Stimulated activated CD4-positive, alpha-beta T cell treated with anti-CD3 and anti-CD28 coated beads, Interleukin-12 subunit alpha, Interleukin-12 subunit beta, amount 100 ng/mL, for 24 hours (primary cell): ENCODE measurements at regions not wholly inside any gene's neighbourhood (a gene's known extent, or its start where the extent isn't known, plus 50 kb on each side); places are given as distances from the start of the nearest gene placed in this dataset.
"Not testable (repeated sequence)": the region's sequence is repeated elsewhere in the genome, so short reads cannot be mapped to it uniquely, and the experiment has no call there.

ENCODE experiments used
- DNase-seq, 2 experiments: peaks; one replicate each; pipeline ENCODE4 v3.0.0-alpha.2; 2020; ENCODE audit warnings: low read depth in 2 of 2

- DNase-seq: no peak
Observed at GRCh38 chr1:117707371-117707770, 101.5 kb downstream of the TENT5C start.

DNA sequence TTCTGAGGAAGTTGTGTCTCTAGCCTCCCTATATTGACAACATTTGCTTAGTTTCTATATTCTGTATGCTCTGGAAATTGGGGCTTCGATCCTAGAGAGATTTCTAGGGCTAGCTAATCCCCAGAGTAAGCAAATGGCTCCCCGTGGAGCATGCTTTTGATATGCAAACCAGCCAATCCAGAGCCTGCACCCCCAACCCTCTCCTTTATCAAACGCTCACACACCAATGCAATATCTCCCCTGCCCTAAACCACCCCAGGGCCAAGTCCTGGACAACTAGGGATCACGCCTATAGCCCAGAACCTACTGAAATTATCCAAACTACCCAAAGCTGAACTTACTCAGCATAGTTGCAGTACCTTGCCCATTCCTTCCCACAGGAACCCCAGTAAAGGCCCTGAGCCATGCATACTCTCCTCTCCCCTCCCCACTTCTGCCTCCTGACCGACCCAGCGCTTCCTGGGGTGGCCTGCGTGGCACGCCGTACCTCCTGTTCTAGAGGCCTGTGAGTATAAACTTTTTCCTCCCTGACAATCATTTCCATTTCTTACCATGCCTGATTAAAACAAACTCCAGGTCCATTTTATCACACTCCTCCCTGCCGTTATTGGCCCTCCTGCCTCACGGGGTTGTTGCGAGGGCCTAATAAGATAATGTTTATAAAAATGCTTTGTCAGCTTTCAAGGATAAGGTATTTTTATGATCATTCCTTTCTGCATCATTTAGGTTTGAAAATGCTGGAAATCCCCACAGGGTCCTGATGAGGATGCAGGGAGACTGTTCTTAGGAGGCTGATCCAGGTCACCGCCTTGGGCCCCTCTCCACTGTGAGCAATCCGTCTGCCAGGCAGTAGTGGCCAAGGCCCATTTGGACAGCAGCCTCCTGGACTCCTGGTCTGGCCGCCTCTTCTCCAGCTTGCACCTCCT lies 102.7 kb downstream of the TENT5C start:
- no peak for DNase-seq

DNA sequence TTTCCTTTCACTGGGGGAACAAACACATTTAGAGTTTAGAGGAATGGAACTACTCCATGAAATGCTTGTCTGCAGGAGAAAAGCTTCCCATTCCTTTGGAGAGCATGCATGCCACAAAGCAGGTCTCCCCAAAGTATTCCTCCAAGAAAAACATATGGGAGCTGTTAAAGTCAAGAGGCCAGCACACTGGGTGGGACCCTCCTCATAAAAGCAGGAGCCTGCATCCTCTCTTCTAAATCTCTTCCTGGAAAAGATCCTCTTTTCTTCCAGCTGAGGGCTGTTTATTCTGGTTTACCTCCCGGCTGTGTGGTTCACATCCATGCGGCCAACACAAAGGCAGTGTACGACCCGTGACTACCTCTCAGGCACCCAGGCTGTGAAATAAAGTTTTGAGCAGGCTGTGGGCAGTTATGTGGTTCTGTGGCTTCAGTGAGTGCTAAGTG lies 103.4 kb downstream of the TENT5C start:
- DNase-seq: no peak

DNA sequence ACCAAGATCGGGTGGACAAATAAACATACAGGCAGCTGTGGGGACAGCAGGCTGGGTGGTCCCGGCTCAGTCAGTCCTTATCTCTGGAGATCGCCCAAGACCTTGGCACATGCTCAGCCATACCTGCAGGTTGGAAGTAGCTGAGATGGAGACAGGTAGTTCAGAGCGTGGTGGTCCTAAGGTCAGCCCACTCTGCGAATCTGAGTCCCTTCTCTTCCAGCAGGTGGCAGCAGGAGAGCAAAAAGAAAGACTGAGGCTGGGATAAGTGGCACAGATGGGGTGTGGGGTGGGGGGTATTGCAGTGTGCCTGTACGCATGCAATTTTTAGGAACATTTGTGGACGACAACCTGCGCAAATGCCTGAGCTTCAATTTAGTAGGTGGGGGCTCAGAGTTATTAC lies 104.9 kb downstream of the TENT5C start:
- DNase-seq: no peak

DNA sequence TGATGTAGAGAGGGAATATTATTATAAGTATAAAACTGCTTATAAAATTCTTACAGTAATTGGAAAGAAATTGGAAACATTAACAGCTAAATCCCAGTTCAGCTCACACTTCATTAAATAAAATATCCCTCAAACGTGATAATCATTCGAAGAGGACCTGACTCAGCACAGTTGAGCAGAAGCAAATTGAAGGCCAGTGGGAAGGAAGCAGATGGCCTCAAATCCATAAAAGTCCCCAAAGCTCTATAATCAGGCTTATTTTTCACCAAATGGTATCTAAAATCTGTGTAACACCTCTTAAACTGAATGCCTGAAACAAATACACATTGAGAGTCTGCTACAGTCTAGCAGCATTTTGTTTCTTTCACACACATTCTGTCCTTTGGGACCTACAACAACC lies 106.8 kb downstream of the TENT5C start:
- DNase-seq: no peak

GRCh38 chr1:117714546-117714945 lies 108.7 kb downstream of the TENT5C start:
- DNase-seq: no peak

- not testable (repeated sequence) for DNase-seq
Observed at GRCh38 chr1:117716030-117716429, 110.2 kb downstream of the TENT5C start.

- not testable (repeated sequence) for DNase-seq
Observed at GRCh38 chr1:117717980-117718379, 112.1 kb downstream of the TENT5C start.

DNA sequence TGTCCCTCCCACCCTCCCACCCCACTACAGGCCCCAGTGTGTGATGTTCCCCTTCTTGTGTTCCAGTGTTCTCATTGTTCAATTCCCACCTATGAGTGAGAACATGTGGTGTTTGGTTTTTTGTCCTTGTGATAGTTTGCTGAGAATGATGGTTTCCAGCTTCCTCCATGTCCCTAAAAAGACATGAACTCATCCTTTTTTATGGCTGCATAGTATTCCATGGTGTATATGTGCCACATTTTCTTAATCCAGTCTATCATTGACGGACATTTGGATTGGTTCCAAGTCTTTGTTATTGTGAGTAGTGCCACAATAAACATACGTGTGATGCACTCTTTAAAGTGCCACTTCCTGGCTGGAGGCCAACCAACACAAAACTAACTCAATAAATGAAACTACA lies 112.7 kb downstream of the TENT5C start:
- DNase-seq: not testable (repeated sequence)

GRCh38 chr1:117719004-117719403 lies 113.2 kb downstream of the TENT5C start:
- no peak for DNase-seq

GRCh38 chr1:117732065-117732797 lies 126.4 kb downstream of the TENT5C start:
- no peak for DNase-seq

DNA sequence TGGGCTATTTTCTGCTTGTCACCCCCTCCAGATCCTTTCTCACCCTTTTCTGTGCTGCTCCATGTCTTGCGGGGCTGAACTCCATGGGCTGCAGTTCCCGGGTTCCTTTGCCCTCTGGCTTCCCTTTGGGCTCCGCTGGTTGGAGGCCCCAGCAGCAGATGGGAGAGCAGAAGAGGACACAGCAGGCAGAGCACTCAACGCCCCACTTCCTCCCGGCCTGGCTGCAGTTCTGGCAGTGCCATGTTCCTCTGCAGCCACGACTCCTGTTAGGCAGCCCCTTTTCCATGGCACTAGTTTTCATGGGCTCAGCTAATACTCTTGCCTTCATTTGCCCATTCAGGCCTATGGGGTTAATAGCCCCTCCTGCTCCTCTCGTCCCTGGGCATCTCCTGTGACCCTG lies 127.1 kb downstream of the TENT5C start:
- no peak for DNase-seq

DNA sequence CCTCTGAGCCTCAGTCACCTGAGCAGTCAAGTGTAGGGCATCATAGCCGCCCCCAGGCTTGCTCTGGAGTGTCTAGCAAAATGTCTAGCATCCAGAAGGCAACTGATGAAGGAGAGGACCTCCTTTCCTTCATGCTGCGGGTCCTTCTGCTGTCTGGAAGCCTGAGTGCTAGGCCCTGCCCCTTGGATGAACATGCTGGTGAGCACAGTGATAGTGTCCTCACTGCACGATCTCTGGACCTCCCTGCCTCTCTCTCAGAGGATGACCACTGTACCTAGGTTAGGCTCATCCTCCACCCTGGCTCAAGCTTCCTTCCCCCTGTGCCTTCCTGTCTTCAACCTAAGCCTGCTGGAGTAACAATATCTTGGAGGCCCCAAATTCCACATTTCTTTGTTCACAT lies 128.6 kb downstream of the TENT5C start:
- no peak for DNase-seq

- DNase-seq: no peak
Observed at GRCh38 chr1:117735045-117735992, 129.5 kb downstream of the TENT5C start.

- DNase-seq: no peak
Observed at GRCh38 chr1:117739504-117739903, 133.7 kb downstream of the TENT5C start.

- DNase-seq: no peak
Observed at GRCh38 chr1:117740496-117740895, 134.6 kb downstream of the TENT5C start.

- DNase-seq: not testable (repeated sequence)
Observed at GRCh38 chr1:117746565-117746964, 140.7 kb downstream of the TENT5C start.

DNA sequence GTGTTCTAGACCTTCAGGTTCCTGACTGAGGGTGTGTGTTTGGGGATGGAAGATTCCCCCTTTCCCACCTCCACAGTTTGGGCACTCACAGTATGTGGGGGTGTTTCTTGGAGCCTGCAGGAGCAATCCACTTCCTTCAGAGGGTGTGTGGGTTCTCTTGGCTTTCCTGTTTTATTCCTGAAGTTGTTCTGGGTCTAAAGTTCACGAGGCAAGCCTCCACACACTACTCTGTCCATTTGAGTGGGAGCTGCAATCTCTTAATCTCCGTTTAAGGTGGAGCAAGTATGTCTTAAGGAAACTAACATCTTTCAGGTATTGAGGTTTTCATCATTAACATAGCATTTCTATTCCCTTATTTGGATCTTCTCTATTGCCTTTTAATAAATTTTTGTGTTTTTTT lies 141.8 kb downstream of the TENT5C start:
- no peak for DNase-seq

GRCh38 chr1:117751321-117751720 lies 145.5 kb downstream of the TENT5C start:
- no peak for DNase-seq

DNA sequence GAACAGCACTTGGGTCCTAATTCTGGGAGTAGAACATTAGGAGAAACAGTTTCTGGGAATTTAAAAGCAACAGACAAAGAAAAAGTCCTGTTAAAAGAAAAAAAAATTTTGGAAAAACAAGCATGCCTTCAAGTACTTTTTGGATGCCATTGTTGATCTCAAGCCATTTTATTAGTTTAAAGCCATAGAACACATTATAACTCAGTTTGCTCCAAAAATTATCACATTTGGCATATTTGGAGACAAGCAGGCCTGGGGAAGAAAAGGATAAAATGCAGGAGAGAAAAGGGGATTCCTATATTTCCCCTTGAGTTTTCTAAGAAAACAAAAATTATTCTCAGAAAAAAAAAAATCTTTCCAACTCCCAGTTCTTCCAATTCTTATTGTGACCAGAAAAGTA lies 146.8 kb downstream of the TENT5C start:
- no peak for DNase-seq

DNA sequence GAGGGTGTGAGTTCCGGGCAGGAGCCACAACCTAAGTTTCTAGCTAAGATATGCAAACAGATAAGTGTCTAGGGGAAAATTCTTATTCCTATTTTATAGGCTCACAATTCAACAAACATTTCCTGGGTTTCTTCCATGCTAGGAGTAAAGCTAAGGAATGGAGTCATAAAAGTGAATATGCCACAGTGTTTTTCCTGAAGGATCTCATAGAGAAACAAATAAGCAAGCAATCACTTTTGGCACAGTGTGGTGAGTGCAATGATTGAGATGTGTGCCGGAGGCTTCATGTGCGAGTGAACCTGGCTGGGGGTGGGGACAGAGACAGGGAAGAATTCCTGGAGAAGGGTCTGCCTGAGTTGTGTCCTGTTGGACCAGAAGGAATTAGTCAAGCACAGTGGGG lies 147.4 kb downstream of the TENT5C start:
- no peak for DNase-seq

DNA sequence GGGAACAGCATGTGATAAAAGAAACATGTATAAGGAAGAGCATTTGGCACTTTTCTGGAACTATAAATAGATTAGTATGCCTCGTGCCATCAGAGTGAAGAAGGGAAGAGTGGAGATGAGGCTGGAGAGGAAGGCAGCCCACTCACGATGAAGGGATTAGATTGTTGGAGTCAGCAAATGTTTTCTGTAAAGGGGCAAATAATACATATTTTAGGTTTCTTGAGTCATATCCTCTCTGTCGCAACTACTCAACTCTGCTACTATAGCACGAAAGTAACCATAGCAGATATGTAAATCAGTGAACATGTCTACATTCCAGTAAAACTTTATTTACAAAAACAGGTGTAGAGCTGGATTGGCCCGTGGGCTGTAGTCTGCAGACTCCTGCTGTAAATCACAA lies 147.8 kb downstream of the TENT5C start:
- no peak for DNase-seq
